Stomach smooth muscle (tissue), 2 donors: ENCODE measurements at regions not wholly inside any gene's neighbourhood (a gene's known extent, or its start where the extent isn't known, plus 50 kb on each side); places are given as distances from the start of the nearest gene placed in this dataset.

Experiments
- H3K27ac ChIP-seq: one replicate; pipeline ENCODE4 v1.7.0; 2013; ENCODE audit warnings: mild to moderate bottlenecking, low read length, inconsistent platforms
- H3K27me3 ChIP-seq, 2 donors: one replicate each; pipeline ENCODE4 v1.7.0; 2013; ENCODE audit warnings: low read length in 2 of 2; ENCODE audit not compliant: insufficient read depth in 2 of 2, control insufficient read depth in 1 of 2
- H3K36me3 ChIP-seq, 2 donors: one replicate each; pipeline ENCODE4 v1.7.0; 2013; ENCODE audit warnings: low read length in 2 of 2; ENCODE audit not compliant: control insufficient read depth in 2 of 2, insufficient read depth in 2 of 2
- H3K4me1 ChIP-seq: one replicate; pipeline ENCODE4 v1.7.0; 2013; ENCODE audit warnings: low read length; ENCODE audit not compliant: control insufficient read depth, insufficient read depth
- H3K4me3 ChIP-seq, 2 donors: one replicate each; pipeline ENCODE4 v1.7.0; 2013; ENCODE audit warnings: low read length in 2 of 2
- H3K9ac ChIP-seq, 2 donors: one replicate each; pipeline ENCODE4 v1.7.0; 2013; ENCODE audit warnings: low read length in 2 of 2, mild to moderate bottlenecking in 1 of 2
- H3K9me3 ChIP-seq, 2 donors: one replicate each; pipeline ENCODE4 v1.7.0; 2013; ENCODE audit warnings: low read length in 2 of 2; ENCODE audit not compliant: control insufficient read depth in 2 of 2
- donor health status: healthy.
- donor health status: Pancreatic carcinoma.

- H3K27me3 ChIP-seq: no peaks in the 10 kb centered on the region
- no peak overlapping the region for H3K9ac ChIP-seq
- H3K4me1 ChIP-seq: no peaks in the 10 kb centered on the region
- H3K4me3 ChIP-seq: no peak overlapping the region
- H3K9me3 ChIP-seq: no peaks in the 10 kb centered on the region
- H3K27ac ChIP-seq: no peak overlapping the region
- H3K36me3 ChIP-seq: no peaks in the 10 kb centered on the region
Observed at GRCh38 chr4:125827696-125828052, 512.9 kb downstream of the FAT4 start.

DNA sequence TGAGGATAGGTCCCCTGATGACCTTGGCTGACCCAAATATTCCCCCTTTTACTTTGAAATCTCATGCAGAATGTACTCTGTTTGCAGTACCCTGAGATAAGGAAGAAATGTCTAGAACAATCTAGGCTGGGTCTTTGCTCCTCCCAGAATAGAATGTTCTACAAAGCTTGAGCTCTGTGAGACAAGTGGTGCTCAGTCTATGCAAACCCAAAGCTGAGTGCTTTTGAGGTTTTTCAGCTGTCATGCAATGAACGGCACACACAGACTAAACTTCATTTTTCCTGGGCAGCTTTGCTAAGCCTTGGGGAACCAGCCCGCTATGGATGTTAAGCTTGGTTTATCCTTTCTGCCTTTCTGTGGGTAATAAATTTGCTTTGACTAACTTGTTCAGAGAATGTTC, 513.6 kb downstream of the FAT4 start:
- Histone ChIP-seq H3K4me3 (no peak overlapping the region), H3K36me3 (no peaks in the 10 kb centered on the region), H3K27ac (no peak overlapping the region), H3K27me3 (no peaks in the 10 kb centered on the region), H3K9me3 (no peaks in the 10 kb centered on the region), H3K9ac (no peak overlapping the region), H3K4me1 (no peaks in the 10 kb centered on the region)

DNA sequence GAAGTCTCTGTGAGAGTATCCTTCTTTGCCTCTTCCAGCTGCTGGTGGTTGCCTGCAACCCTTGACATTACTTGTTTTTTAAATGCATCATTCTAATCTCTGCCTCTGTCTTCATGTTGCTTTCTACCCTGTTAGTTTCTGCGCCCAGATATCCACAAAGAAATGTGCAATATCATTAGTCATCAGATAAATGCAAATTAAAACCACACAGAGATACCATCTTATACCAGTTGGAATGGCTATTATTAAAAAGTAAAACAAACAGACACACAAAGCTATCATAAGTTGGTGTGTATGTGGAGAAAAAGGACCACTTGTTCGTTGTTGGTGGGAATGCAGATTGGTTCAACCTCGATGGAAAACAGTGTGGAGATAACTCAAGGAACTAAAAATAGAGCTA, 517.4 kb downstream of the FAT4 start:
- H3K4me3 ChIP-seq: no peak overlapping the region
- H3K9ac ChIP-seq: no peak overlapping the region
- H3K36me3 ChIP-seq: no peaks in the 10 kb centered on the region
- no peaks in the 10 kb centered on the region for H3K27me3 ChIP-seq
- no peaks in the 10 kb centered on the region for H3K4me1 ChIP-seq
- no peak overlapping the region for H3K27ac ChIP-seq
- H3K9me3 ChIP-seq: peaks cover 0 to 2% of the 10 kb centered on the region in 2 donors

- Histone ChIP-seq H3K27me3 (no peaks in the 10 kb centered on the region), H3K9me3 (peaks cover 0 to 2% of the 10 kb centered on the region in 2 donors), H3K4me1 (no peaks in the 10 kb centered on the region), H3K27ac (no peak overlapping the region), H3K9ac (no peak overlapping the region), H3K36me3 (no peaks in the 10 kb centered on the region), H3K4me3 (no peak overlapping the region)
Observed at GRCh38 chr4:125836597-125837195, 521.9 kb downstream of the FAT4 start.

DNA sequence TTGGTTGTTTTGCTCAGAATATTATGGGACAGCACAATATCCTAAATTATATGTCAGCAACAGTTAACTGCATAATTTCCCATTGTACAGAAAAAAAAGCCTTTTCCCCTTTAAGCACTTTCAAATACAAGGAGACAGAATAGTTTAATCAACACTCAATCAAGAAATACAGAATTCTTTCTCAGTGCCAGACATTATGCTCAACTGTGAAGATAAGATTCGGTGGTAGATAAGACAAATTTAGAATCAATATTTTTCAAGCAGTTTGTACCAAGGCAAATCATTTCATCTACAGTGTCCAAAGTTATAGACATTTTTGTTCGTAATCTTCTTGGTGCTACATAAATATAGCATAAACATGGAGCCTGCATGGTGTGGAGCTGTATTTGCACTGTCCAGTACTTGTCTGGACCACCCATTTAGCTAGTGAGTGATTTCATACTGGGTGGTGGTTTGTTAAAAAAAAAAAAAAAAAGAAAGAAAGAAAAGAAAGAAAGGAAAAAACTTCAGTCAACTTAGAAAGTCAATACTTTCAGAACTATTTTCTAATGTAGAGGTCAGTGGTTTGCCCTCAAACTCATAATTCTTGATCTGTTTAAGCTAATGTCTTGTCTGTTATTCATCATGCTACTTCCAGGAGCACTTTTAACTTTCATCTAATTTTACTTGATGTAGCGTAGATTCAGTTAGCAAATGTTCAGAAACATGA, 522.9 kb downstream of the FAT4 start:
- Histone ChIP-seq H3K9me3 (peaks cover 0 to 2% of the 10 kb centered on the region in 2 donors), H3K9ac (no peak overlapping the region), H3K4me3 (no peak overlapping the region), H3K4me1 (no peaks in the 10 kb centered on the region), H3K27ac (no peak overlapping the region), H3K36me3 (no peaks in the 10 kb centered on the region), H3K27me3 (no peaks in the 10 kb centered on the region)

DNA sequence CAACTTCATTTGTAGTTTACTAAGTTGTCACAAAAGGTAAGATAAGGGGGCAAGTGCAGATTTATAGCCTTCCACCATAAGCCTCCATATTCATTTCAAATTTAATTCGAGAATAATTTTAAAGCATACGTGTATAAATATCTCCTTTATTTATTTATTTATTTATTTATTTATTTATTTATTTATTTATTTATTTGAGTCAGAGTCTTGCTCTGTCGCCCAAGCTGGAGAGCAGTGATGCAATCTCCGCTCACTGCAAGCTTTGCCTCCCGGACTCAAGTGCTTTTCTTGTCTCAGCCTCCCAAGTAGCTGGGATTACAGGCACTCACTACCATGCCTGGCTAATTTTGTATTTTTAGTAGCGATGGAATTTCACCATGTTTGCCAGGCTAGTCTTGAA, 523.4 kb downstream of the FAT4 start:
- Histone ChIP-seq H3K4me1 (no peaks in the 10 kb centered on the region), H3K9ac (no peak overlapping the region), H3K27ac (no peak overlapping the region), H3K4me3 (no peak overlapping the region), H3K36me3 (no peaks in the 10 kb centered on the region), H3K27me3 (no peaks in the 10 kb centered on the region), H3K9me3 (peaks cover 0 to 2% of the 10 kb centered on the region in 2 donors)

DNA sequence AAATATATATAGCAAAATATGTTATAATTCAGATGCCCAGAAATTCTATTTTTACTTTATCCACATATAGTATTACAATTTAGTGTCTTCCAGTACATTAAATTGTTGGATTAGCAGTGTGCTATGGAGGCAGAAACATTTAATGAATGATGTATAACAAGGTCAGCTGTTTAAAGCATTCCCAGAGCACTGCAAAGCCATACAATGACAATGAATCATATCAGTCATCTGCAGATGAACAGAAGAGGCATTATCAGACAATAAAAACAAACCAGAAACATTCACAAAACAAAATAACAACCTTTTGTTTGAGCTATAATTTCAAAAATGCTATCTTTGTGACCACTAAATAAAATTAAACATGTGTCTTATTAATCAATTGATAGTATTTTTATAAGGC, 524.2 kb downstream of the FAT4 start:
- peaks cover 0 to 2% of the 10 kb centered on the region in 2 donors for H3K9me3 ChIP-seq
- H3K27me3 ChIP-seq: no peaks in the 10 kb centered on the region
- no peak overlapping the region for H3K9ac ChIP-seq
- H3K4me3 ChIP-seq: no peak overlapping the region
- H3K4me1 ChIP-seq: no peaks in the 10 kb centered on the region
- H3K27ac ChIP-seq: no peak overlapping the region
- no peaks in the 10 kb centered on the region for H3K36me3 ChIP-seq

DNA sequence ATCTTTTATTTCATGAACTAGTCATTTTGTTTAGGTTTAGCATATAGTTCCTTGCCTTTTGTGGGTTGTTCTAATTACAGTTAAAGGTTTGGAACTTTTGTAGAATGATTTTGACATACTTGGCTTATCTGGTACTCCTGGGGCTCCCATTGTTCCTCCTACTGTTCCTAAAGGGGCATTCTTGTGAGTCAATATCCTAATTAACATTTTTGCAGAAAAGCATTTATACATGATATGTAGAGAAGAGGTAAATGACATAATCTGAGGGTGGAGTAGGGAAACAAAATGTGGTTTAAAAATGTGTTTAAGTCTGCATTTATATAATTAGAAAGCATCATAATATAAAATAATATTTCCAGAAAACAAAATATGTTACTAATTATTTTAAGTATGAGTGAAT, 529.2 kb downstream of the FAT4 start:
- no peaks in the 10 kb centered on the region for H3K36me3 ChIP-seq
- H3K4me3 ChIP-seq: no peak overlapping the region
- H3K9me3 ChIP-seq: no peaks in the 10 kb centered on the region
- H3K27ac ChIP-seq: no peak overlapping the region
- no peak overlapping the region for H3K9ac ChIP-seq
- H3K4me1 ChIP-seq: no peaks in the 10 kb centered on the region
- no peaks in the 10 kb centered on the region for H3K27me3 ChIP-seq

DNA sequence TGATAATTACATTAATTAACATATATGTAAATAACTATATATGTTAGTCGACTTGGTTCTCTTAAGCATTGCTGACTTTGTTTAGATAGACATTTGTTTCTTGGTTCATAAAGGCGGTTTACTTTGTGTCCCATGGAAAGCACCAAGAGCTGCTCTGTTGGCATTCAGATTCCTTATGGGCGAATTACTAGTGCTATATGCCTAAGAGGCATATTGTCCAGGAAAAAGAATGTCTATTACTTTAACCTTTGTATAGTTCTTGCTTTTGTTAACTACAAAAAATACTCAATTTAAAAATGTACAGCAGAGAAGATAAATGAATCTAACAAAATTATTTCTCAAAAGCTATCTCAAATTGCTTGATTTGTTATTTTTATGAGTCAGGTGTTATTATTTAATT, 532.8 kb downstream of the FAT4 start:
- Histone ChIP-seq H3K9ac (no peak overlapping the region), H3K27me3 (no peaks in the 10 kb centered on the region), H3K27ac (no peak overlapping the region), H3K36me3 (no peaks in the 10 kb centered on the region), H3K9me3 (no peaks in the 10 kb centered on the region), H3K4me3 (no peak overlapping the region), H3K4me1 (no peaks in the 10 kb centered on the region)

GRCh38 chr4:125849869-125850268, 535.1 kb downstream of the FAT4 start:
- Histone ChIP-seq H3K4me3 (no peak overlapping the region), H3K27ac (no peak overlapping the region), H3K36me3 (no peaks in the 10 kb centered on the region), H3K9ac (no peak overlapping the region), H3K9me3 (no peaks in the 10 kb centered on the region), H3K27me3 (no peaks in the 10 kb centered on the region), H3K4me1 (no peaks in the 10 kb centered on the region)

DNA sequence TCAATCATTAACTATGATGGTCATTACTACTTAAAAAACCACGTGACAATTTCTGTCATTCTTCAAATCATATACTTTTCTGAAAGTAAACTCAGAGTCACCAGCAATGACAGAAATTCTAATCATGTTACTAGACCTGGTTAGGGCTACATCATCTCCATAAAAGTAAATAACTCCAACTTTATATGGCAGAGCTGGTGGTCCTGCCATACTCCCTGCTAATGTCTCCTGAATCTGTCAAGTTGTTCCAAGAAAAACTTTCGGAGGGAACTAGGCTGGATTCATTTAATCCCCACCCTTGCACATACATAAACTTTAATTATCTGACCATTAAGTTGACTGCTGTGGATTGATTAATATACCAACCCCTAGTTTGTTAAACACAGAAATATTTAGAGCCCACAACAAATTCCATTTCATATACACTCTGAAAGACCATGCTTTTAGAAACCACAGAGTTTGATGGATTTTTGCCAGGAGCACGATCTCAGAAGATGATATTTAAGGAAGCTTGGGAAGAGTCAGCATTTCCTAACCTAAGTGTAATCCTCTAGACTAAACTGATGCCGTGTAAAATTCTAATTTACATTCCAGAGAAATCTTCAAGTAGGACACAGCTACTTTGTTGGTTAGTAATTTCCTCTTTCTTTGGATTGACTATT, 577.0 kb downstream of the FAT4 start:
- Histone ChIP-seq H3K36me3 (no peaks in the 10 kb centered on the region), H3K4me1 (no peaks in the 10 kb centered on the region), H3K9me3 (no peaks in the 10 kb centered on the region), H3K4me3 (no peak overlapping the region), H3K27ac (no peak overlapping the region), H3K9ac (no peak overlapping the region), H3K27me3 (no peaks in the 10 kb centered on the region)
